Thyroid gland (tissue), 4 donors: ENCODE measurements at regions not wholly inside any gene's neighbourhood (a gene's known extent, or its start where the extent isn't known, plus 50 kb on each side); places are given as distances from the start of the nearest gene placed in this dataset.

Experiments
- DNase-seq, 2 donors: peaks; one replicate each; pipeline ENCODE4 v3.0.0-alpha.2; 2019
- H3K27ac ChIP-seq, 3 donors: fragments of 200-600 bp; sonication (generic); 1 replicate in 2 of 3; 2 replicates in 1 of 3; pipeline ENCODE4 v1.5.1; 2016 to 2019; ENCODE audit warnings: mild to moderate bottlenecking in 1 of 3, moderate library complexity in 1 of 3
- H3K27me3 ChIP-seq: fragments of 200-600 bp; sonication (generic); one replicate; pipeline ENCODE4 v1.5.1; 2019
- H3K36me3 ChIP-seq, 2 donors: fragments of 200-600 bp; sonication (generic); one replicate each; pipeline ENCODE4 v1.5.1; 2016 to 2019
- H3K4me1 ChIP-seq, 2 donors: fragments of 200-600 bp; sonication (generic); one replicate each; pipeline ENCODE4 v1.5.1; 2017 to 2019
- H3K4me3 ChIP-seq, 3 donors: fragments of 200-600 bp; sonication (generic); replicated peaks in 1 of 3; 1 replicate in 2 of 3; 2 replicates in 1 of 3; pipeline ENCODE4 v1.5.1; 2016; ENCODE audit warnings: mild to moderate bottlenecking in 1 of 3
- H3K9me3 ChIP-seq: fragments of 200-600 bp; sonication (generic); one replicate; pipeline ENCODE4 v1.5.1; 2017
- POLR2A ChIP-seq, 2 donors: fragments of 450-650 bp; IDR thresholded peaks; one replicate each; pipeline ENCODE4 v1.6.1; 2017; ENCODE audit warnings: antibody characterized with exemption in 2 of 2, mild to moderate bottlenecking in 2 of 2, moderate library complexity in 1 of 2
- WGBS, 2 donors: methylation state at CpG; one replicate each; pipeline ENCODE4 v1.1.5; 2017; 5-methylcytosine and 5-hydroxymethylcytosine counted together
- intact Hi-C: fragments of 100-400 bp; cut with DNase I; formaldehyde crosslinking; loops from one replicate; pipeline ENCODE4 v1.15.1; 2023
- TF ChIP-seq, protein P1 (sequence below), 6 experiments: fragments of 200-600 bp in 3 of 6; fragments of 450-650 bp in 3 of 6; sonication (generic) in 3 of 6; IDR thresholded peaks; one replicate each; pipeline ENCODE4 v1.5.1; 2016 to 2019; ENCODE audit warnings: antibody characterized with exemption in 6 of 6, mild to moderate bottlenecking in 2 of 6, inconsistent platforms in 1 of 6, moderate library complexity in 1 of 6

DNA sequence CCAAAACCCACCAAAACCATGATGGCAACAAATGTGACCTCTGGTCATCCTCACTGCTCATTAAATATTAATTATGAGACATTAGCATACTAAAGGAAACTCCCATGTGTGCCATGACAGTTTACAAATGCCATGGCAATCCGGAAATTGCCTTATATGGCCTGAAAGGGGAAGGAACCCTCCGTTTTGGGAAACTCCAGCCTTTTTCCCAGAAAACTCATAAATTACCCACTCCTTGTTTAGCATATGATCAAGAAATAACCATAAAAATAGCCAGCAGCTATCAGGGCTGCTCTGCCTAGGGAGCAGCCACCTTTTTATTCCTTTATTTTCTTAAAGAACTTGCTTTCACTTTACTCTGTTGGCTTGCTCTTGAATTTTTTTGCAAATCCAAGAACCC is 992.7 kb downstream of the NTRK3 start:
- TF ChIP-seq POLR2A (IDR thresholded peaks at IDR 0.05), result no peak
- TF ChIP-seq, protein P1, sequence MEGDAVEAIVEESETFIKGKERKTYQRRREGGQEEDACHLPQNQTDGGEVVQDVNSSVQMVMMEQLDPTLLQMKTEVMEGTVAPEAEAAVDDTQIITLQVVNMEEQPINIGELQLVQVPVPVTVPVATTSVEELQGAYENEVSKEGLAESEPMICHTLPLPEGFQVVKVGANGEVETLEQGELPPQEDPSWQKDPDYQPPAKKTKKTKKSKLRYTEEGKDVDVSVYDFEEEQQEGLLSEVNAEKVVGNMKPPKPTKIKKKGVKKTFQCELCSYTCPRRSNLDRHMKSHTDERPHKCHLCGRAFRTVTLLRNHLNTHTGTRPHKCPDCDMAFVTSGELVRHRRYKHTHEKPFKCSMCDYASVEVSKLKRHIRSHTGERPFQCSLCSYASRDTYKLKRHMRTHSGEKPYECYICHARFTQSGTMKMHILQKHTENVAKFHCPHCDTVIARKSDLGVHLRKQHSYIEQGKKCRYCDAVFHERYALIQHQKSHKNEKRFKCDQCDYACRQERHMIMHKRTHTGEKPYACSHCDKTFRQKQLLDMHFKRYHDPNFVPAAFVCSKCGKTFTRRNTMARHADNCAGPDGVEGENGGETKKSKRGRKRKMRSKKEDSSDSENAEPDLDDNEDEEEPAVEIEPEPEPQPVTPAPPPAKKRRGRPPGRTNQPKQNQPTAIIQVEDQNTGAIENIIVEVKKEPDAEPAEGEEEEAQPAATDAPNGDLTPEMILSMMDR (IDR thresholded peaks at IDR 0.05), result no peak
- DNase-seq, result no peak
- Histone ChIP-seq H3K4me1 (no peaks in the 10 kb centered on the region), H3K27me3 (no peaks in the 10 kb centered on the region), H3K27ac (no peak overlapping the region), H3K4me3 (no peak overlapping the region), H3K36me3 (no peaks in the 10 kb centered on the region), H3K9me3 (no peaks in the 10 kb centered on the region)
- 57 to 74% methylated on average over 2 of the region's 2 CpGs for WGBS, 2 donors
- intact Hi-C loops, result no loop called here

DNA sequence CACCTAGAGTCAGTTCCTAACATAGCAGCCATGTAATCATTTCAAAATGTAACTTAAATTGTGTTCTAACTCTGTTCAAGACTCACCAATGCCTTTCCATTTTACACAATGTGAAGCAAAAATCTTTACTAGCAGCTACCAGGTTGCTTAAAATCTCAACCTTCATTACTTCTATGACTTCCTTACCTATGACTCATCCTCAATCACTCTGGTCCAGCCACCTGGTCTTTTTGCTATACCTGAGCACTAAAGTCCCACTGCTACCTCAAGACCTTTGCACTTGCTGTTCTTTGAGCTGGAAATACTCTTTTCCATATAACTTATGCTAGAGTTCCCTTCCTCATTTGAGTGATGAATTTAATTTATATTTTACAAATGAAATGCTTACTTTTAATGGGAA is 993.2 kb downstream of the NTRK3 start:
- intact Hi-C loops, result no loop called here
- no peak overlapping the region for H3K27ac ChIP-seq
- no peaks in the 10 kb centered on the region for H3K4me1 ChIP-seq
- no peak for TF ChIP-seq POLR2A (IDR thresholded peaks at IDR 0.05)
- TF ChIP-seq, protein P1 (IDR thresholded peaks at IDR 0.05), result no peak
- H3K9me3 ChIP-seq, result no peaks in the 10 kb centered on the region
- no peaks in the 10 kb centered on the region for H3K36me3 ChIP-seq
- no peak overlapping the region for H3K4me3 ChIP-seq
- H3K27me3 ChIP-seq, result no peaks in the 10 kb centered on the region
- DNase-seq, result no peak

DNA sequence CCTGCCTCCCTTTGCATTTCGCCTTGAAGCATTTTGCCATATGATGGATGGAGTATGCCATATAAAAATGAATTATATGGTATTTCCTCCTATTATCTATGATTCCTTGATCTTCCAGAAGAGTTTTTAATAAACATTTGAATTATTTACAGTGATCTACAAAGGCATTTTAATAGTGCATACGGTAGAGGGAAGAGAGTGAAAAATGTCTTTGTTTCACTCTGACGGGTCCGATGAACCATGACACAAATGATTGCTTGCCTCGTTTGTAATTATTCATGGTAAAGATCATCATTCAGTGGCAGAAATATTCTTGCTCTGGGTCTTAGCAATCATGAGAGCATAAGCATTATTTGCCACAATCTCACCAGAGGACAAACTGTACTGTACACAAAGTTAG is 1010.9 kb downstream of the NTRK3 start:
- no peak for DNase-seq
- Histone ChIP-seq H3K36me3 (no peaks in the 10 kb centered on the region), H3K27me3 (no peaks in the 10 kb centered on the region), H3K4me1 (no peaks in the 10 kb centered on the region), H3K27ac (no peak overlapping the region), H3K9me3 (no peaks in the 10 kb centered on the region), H3K4me3 (no peak overlapping the region)
- 70 to 74% methylated on average over 5 of the region's 5 CpGs for WGBS, 2 donors
- intact Hi-C loops, result no loop called here
- no peak for TF ChIP-seq POLR2A (IDR thresholded peaks at IDR 0.05)
- TF ChIP-seq, protein P1 (IDR thresholded peaks at IDR 0.05), result no peak

DNA sequence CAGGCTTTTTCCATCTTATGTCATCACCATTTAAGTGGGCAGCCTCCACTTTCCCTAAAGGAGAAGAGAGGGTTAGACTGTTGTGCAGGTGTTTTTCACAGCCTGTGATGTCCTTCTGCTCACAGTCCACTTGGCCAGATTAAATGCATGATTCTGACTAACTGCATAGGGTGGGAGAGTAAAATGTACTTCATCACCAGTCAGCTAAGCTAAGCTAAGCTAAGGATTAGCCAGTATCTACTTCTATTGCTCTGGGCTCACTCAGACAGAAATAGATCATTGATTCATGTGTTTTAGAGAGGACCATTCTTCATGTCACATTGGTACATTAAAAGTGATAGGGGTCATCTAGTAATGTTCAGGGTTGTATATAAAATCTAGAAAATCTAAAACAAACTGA is 1013.1 kb downstream of the NTRK3 start:
- Histone ChIP-seq H3K9me3 (no peaks in the 10 kb centered on the region), H3K4me1 (no peaks in the 10 kb centered on the region), H3K27ac (no peak overlapping the region), H3K4me3 (no peak overlapping the region), H3K27me3 (no peaks in the 10 kb centered on the region), H3K36me3 (no peaks in the 10 kb centered on the region)
- no peak for TF ChIP-seq POLR2A (IDR thresholded peaks at IDR 0.05)
- TF ChIP-seq, protein P1 (IDR thresholded peaks at IDR 0.05), result no peak
- DNase-seq, result no peak
- intact Hi-C loops, result no loop called here

DNA sequence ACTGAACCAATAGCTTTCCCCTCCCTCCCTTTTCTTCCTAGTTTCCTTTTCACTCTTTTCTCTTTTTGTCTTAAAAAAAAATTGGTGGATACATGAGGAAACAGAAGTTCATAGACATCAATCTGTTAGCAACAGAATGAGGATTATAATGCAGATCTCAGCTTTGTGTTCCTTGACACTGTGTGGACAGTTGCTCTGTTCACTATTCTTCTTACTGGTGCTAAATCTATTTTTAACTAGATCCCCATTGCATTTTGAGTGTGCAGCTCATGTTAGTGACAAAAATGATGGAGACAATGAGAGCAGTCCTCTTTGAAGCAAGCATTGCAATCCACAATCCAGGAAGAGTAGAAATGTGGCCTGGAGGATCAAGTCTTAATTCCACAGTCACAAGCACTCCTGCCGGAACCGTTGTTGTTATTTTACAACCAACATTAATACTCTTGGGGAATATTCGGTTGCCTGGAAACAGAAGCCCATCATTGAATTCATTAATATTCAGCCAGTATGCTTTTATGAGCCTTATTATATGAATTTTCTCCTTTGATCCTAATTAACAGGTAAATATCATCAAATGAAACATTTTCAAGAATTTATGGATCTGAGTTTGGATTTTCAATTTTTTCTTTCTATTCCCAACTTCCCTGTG is 1016.8 kb downstream of the NTRK3 start:
- 78 to 85% methylated on average over 3 of the region's 3 CpGs for WGBS, 2 donors
- DNase-seq, result no peak
- H3K27me3 ChIP-seq, result no peaks in the 10 kb centered on the region
- intact Hi-C loops, result no loop called here
- TF ChIP-seq, protein P1 (IDR thresholded peaks at IDR 0.05), result no peak
- no peak for TF ChIP-seq POLR2A (IDR thresholded peaks at IDR 0.05)
- H3K27ac ChIP-seq, result no peak overlapping the region
- H3K9me3 ChIP-seq, result no peaks in the 10 kb centered on the region
- H3K36me3 ChIP-seq, result no peaks in the 10 kb centered on the region
- H3K4me1 ChIP-seq, result no peaks in the 10 kb centered on the region
- H3K4me3 ChIP-seq, result no peak overlapping the region
